ENCODE measurements at regions not wholly inside any gene's neighbourhood (a gene's known extent, or its start where the extent isn't known, plus 50 kb on each side); places are given as distances from the start of the nearest gene placed in this dataset.
"Not testable (repeated sequence)": the region's sequence is repeated elsewhere in the genome, so short reads cannot be mapped to it uniquely, and the experiment has no call there.

DNA sequence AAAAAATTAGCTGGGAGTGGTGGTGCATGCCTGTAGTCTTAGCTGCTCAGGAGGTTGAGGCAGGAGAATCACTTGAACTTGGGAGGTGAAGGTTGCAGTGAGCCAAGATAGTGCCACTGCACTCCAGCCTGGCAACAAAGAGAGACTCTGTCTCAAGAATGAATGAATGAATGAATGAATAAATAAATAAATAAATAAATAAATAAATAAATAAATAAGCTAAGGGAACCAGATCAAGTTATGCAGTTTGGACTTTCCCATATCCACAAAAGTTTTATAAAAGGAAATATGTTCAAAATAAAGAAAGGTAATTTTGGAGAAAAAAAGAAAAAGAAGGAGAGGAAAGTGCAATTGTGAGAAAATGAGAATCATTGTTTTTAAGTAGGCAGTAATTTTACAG lies 1414.1 kb upstream of the CDH18 start:
- H2AFZ ChIP-seq (ENCODE audit: control insufficient read depth, low read depth, low read length); H3K9me3 ChIP-seq (replicated peaks; ENCODE audit: control insufficient read depth, insufficient read depth, low read length); H3K36me3 ChIP-seq (ENCODE audit: control insufficient read depth in 2 of 2, insufficient read depth in 2 of 2, low read length in 1 of 2); H4K20me1 ChIP-seq (ENCODE audit: control insufficient read depth, insufficient read depth); CTCF ChIA-PET; intact Hi-C loops (cut with micrococcal nuclease; ENCODE audit: unreplicated experiment); H3K4me3 ChIP-seq; H3K4me1 ChIP-seq (ENCODE audit: control insufficient read depth, insufficient read depth, low read length); H3K27ac ChIP-seq (ENCODE audit: control insufficient read depth, insufficient read depth); H3K4me2 ChIP-seq (ENCODE audit: control insufficient read depth, insufficient read depth); in situ Hi-C loops (cut with MboI); H3K79me2 ChIP-seq (ENCODE audit: control insufficient read depth, insufficient read depth, low read length); BruUV-seq (replicated peaks); DNase-seq (ENCODE audit: low read depth, low spot score); H3K27me3 ChIP-seq (replicated peaks in 1 of 2; ENCODE audit: control insufficient read depth in 2 of 2, insufficient read depth in 2 of 2, low read length in 1 of 2); POLR2A ChIA-PET; FAIRE-seq; H3K9ac ChIP-seq (ENCODE audit: control insufficient read depth, insufficient read depth, low read length); ATAC-seq; RAD21 ChIA-PET (ENCODE audit: unreplicated experiment): not testable (repeated sequence)
- SMC1A ChIA-PET (ENCODE audit: uncharacterized antibody, unreplicated experiment): interaction anchor here (0.8 kb wide), 1 partner anchor 9 kb away, joined by 3 read pairs; no protein-coding TSS in a partner anchor

DNA sequence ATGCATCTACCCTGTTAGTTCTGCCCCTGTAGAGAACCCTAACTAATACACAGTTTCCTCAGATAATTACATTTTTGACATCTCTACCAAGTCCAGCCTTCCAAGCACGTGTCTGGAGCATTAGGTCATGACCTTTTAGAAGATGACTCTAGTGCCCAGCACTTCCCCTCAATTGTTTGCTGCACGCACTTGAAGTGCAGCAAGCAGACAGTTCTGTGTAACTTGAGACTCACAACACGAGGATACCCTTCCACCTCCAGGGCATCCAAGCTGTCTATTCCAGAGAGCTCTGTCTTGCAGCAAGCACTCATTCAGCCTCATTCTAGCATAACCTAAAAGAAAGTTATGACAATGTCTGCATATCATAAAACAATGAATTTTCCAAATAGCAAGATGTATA lies 1410.5 kb upstream of the CDH18 start:
- no peak overlapping the region for H3K4me2 ChIP-seq (ENCODE audit: control insufficient read depth, insufficient read depth)
- TF ChIP-seq, protein P1, sequence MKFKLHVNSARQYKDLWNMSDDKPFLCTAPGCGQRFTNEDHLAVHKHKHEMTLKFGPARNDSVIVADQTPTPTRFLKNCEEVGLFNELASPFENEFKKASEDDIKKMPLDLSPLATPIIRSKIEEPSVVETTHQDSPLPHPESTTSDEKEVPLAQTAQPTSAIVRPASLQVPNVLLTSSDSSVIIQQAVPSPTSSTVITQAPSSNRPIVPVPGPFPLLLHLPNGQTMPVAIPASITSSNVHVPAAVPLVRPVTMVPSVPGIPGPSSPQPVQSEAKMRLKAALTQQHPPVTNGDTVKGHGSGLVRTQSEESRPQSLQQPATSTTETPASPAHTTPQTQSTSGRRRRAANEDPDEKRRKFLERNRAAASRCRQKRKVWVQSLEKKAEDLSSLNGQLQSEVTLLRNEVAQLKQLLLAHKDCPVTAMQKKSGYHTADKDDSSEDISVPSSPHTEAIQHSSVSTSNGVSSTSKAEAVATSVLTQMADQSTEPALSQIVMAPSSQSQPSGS (IDR thresholded peaks at IDR 0.05; ENCODE audit: low read length): no peak
- no peak for TF ChIP-seq EZH2 (IDR thresholded peaks at IDR 0.05; ENCODE audit: borderline replicate concordance, control insufficient read depth, low read depth, low read length)
- no peak for TF ChIP-seq RUNX3 (IDR thresholded peaks at IDR 0.05; ENCODE audit: low read length)
- TF ChIP-seq HDAC6 (IDR thresholded peaks at IDR 0.05; ENCODE audit: unreplicated experiment): no peak
- no peak for TF ChIP-seq SMARCA5 (IDR thresholded peaks at IDR 0.05)
- TF ChIP-seq, protein P2, sequence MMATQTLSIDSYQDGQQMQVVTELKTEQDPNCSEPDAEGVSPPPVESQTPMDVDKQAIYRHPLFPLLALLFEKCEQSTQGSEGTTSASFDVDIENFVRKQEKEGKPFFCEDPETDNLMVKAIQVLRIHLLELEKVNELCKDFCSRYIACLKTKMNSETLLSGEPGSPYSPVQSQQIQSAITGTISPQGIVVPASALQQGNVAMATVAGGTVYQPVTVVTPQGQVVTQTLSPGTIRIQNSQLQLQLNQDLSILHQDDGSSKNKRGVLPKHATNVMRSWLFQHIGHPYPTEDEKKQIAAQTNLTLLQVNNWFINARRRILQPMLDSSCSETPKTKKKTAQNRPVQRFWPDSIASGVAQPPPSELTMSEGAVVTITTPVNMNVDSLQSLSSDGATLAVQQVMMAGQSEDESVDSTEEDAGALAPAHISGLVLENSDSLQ (IDR thresholded peaks at IDR 0.05): no peak
- no peak for TF ChIP-seq MXI1 (IDR thresholded peaks at IDR 0.05; ENCODE audit: low read depth, low read length)
- no peak for TF ChIP-seq KLF5 (IDR thresholded peaks at IDR 0.05; ENCODE audit: partially characterized antibody)
- in situ Hi-C loops (cut with MboI): no loop called here

More for the DNA sequence above, 1410.5 kb upstream of the CDH18 start:
- no peaks in the 10 kb centered on the region for H3K27me3 ChIP-seq (replicated peaks in 1 of 2; ENCODE audit: control insufficient read depth in 2 of 2, insufficient read depth in 2 of 2, low read length in 1 of 2)
- SMC1A ChIA-PET (ENCODE audit: uncharacterized antibody, unreplicated experiment): no interaction called here
- FAIRE-seq (no peak), DNase-seq (ENCODE audit: low read depth, low spot score) (no peak), ATAC-seq (no peak)
- CTCF ChIA-PET: no interaction called here
- no peak overlapping the region for H2AFZ ChIP-seq (ENCODE audit: control insufficient read depth, low read depth, low read length)
- no peak overlapping the region for H3K4me3 ChIP-seq
- no peaks in the 10 kb centered on the region for H3K4me1 ChIP-seq (ENCODE audit: control insufficient read depth, insufficient read depth, low read length)
- POLR2A ChIA-PET: no interaction called here
- no peak overlapping the region for H3K9ac ChIP-seq (ENCODE audit: control insufficient read depth, insufficient read depth, low read length)
- BruUV-seq (replicated peaks): no TSS peak
- intact Hi-C loops (cut with micrococcal nuclease; ENCODE audit: unreplicated experiment): no loop called here
- no peaks in the 10 kb centered on the region for H3K9me3 ChIP-seq (replicated peaks; ENCODE audit: control insufficient read depth, insufficient read depth, low read length)
- no peak overlapping the region for H3K27ac ChIP-seq (ENCODE audit: control insufficient read depth, insufficient read depth)
- RAD21 ChIA-PET (ENCODE audit: unreplicated experiment): no interaction called here
- H3K79me2 ChIP-seq (ENCODE audit: control insufficient read depth, insufficient read depth, low read length): no peaks in the 10 kb centered on the region
- no peaks in the 10 kb centered on the region for H4K20me1 ChIP-seq (ENCODE audit: control insufficient read depth, insufficient read depth)
- no peaks in the 10 kb centered on the region for H3K36me3 ChIP-seq (ENCODE audit: control insufficient read depth in 2 of 2, insufficient read depth in 2 of 2, low read length in 1 of 2)
- whole genome bisulfite sequencing (ENCODE audit: insufficient coverage, insufficient replicate concordance, low lambda C conversion rate, missing lambda C conversion rate): 33% methylated on average over 3 of the region's 3 CpGs

Data from GM12878 (cell line).